ENCODE measurements at regions not wholly inside any gene's neighbourhood (a gene's known extent, or its start where the extent isn't known, plus 50 kb on each side); places are given as distances from the start of the nearest gene placed in this dataset.

GRCh38 chr16:51450909-51451308 lies 299.8 kb upstream of the SALL1 start:
- TF ChIP-seq CTCF (IDR thresholded peaks at IDR 0.05; ENCODE audit: low read depth, low read length, missing control alignments) = no peak
- H3K4me3 ChIP-seq (replicated peaks; ENCODE audit: low read depth, low read length) = no peak overlapping the region
- no peak for DNase-seq (ENCODE audit: extremely low read depth, low read depth)

GRCh38 chr16:51450376-51450775 lies 299.3 kb upstream of the SALL1 start:
- no peak overlapping the region for H3K4me3 ChIP-seq (replicated peaks; ENCODE audit: low read depth, low read length)
- DNase-seq (ENCODE audit: extremely low read depth, low read depth) = no peak
- no peak for TF ChIP-seq CTCF (IDR thresholded peaks at IDR 0.05; ENCODE audit: low read depth, low read length, missing control alignments)

GRCh38 chr16:51449441-51449840 lies 298.4 kb upstream of the SALL1 start:
- no peak overlapping the region for H3K4me3 ChIP-seq (replicated peaks; ENCODE audit: low read depth, low read length)
- no peak for TF ChIP-seq CTCF (IDR thresholded peaks at IDR 0.05; ENCODE audit: low read depth, low read length, missing control alignments)
- DNase-seq (ENCODE audit: extremely low read depth, low read depth) = no peak

GRCh38 chr16:51445250-51445649 lies 294.2 kb upstream of the SALL1 start:
- no peak for TF ChIP-seq CTCF (IDR thresholded peaks at IDR 0.05; ENCODE audit: low read depth, low read length, missing control alignments)
- H3K4me3 ChIP-seq (replicated peaks; ENCODE audit: low read depth, low read length) = no peak overlapping the region
- no peak for DNase-seq (ENCODE audit: extremely low read depth, low read depth)

- H3K4me3 ChIP-seq (replicated peaks; ENCODE audit: low read depth, low read length) = no peak overlapping the region
- TF ChIP-seq CTCF (IDR thresholded peaks at IDR 0.05; ENCODE audit: low read depth, low read length, missing control alignments) = no peak
- DNase-seq (ENCODE audit: extremely low read depth, low read depth) = no peak
Observed at GRCh38 chr16:51443934-51444333, 292.9 kb upstream of the SALL1 start.

GRCh38 chr16:51442141-51442870 lies 291.2 kb upstream of the SALL1 start:
- TF ChIP-seq CTCF (IDR thresholded peaks at IDR 0.05; ENCODE audit: low read depth, low read length, missing control alignments) = no peak
- no peak overlapping the region for H3K4me3 ChIP-seq (replicated peaks; ENCODE audit: low read depth, low read length)
- no peak for DNase-seq (ENCODE audit: extremely low read depth, low read depth)

All from HFF-Myc (cell line).